Spleen (tissue), 7 donors: ENCODE measurements at regions not wholly inside any gene's neighbourhood (a gene's known extent, or its start where the extent isn't known, plus 50 kb on each side); places are given as distances from the start of the nearest gene placed in this dataset.

Experiments used
- CTCF ChIP-seq, 11 experiments: fragments of 200-600 bp in 7 of 11; fragments of 450-650 bp in 4 of 11; sonication (generic) in 4 of 11; IDR thresholded peaks in 8 of 11; conservative IDR thresholded peaks in 3 of 11; 1 replicate in 7 of 11; 2 replicates in 4 of 11; pipeline versions ENCODE4 v1.4.0 to v1.8.0; 2016 to 2021; ENCODE audit warnings: antibody characterized with exemption in 11 of 11, inconsistent platforms in 4 of 11, mild to moderate bottlenecking in 1 of 11
- POLR2AphosphoS5 ChIP-seq, 3 donors: sonication (generic); formaldehyde crosslinking; IDR thresholded peaks; one replicate each; pipeline ENCODE4 v1.5.1; 2017; ENCODE audit warnings: antibody characterized with exemption in 3 of 3
- donor health status: DM: no; HTN: no; CAD: no; lungs with moderate emphysema.
- donor health status: DM: no; HTN: no; CAD: no.
- donor health status: DM: no; HTN: no; CAD: no.

GRCh38 chr12:132436791-132437251 lies 53.1 kb upstream of the FBRSL1 start:
- no peak for TF ChIP-seq CTCF (IDR thresholded peaks at IDR 0.05 in 8 of 11, conservative IDR thresholded peaks at IDR 0.05 in 3 of 11)
- TF ChIP-seq POLR2AphosphoS5 (IDR thresholded peaks at IDR 0.05): no peak
